Glomerular visceral epithelial cell (primary cell): ENCODE measurements at regions not wholly inside any gene's neighbourhood (a gene's known extent, or its start where the extent isn't known, plus 50 kb on each side); places are given as distances from the start of the nearest gene placed in this dataset.

Experiments used
- DNase-seq: peaks from one replicate; pipeline ENCODE4 v3.0.0-alpha.2; 2016; ENCODE audit errors: extremely low spot score

GRCh38 chr5:6236170-6236793 lies 142.1 kb downstream of the MED10 start:
- DNase-seq, result no peak

GRCh38 chr5:6235726-6236125 lies 142.6 kb downstream of the MED10 start:
- DNase-seq, result no peak

GRCh38 chr5:6228257-6229250 lies 149.8 kb downstream of the MED10 start:
- no peak for DNase-seq

- no peak for DNase-seq
Measured at GRCh38 chr5:6225121-6225607, 153.2 kb downstream of the MED10 start.

GRCh38 chr5:6224406-6224805 lies 153.9 kb downstream of the MED10 start:
- no peak for DNase-seq

GRCh38 chr5:6222899-6223298 lies 155.4 kb downstream of the MED10 start:
- DNase-seq, result no peak

- DNase-seq, result no peak
Measured at GRCh38 chr5:6222121-6222520, 156.2 kb downstream of the MED10 start.

- no peak for DNase-seq
Measured at GRCh38 chr5:6221141-6221626, 157.2 kb downstream of the MED10 start.

- no peak for DNase-seq
Measured at GRCh38 chr5:6220346-6221088, 157.8 kb downstream of the MED10 start.

GRCh38 chr5:6218517-6218916 lies 159.8 kb downstream of the MED10 start:
- DNase-seq, result no peak

- DNase-seq, result no peak
Measured at GRCh38 chr5:6218116-6218515, 160.2 kb downstream of the MED10 start.

- no peak for DNase-seq
Measured at GRCh38 chr5:6216471-6217075, 161.8 kb downstream of the MED10 start.

- no peak for DNase-seq
Measured at GRCh38 chr5:6215891-6216290, 162.5 kb downstream of the MED10 start.

GRCh38 chr5:6212244-6212643 lies 166.1 kb downstream of the MED10 start:
- DNase-seq, result no peak

- DNase-seq, result no peak
Measured at GRCh38 chr5:6206501-6206900, 171.8 kb downstream of the MED10 start.

- no peak for DNase-seq
Measured at GRCh38 chr5:6202968-6203365, 175.4 kb downstream of the MED10 start.

GRCh38 chr5:6202149-6202967 lies 176.0 kb downstream of the MED10 start:
- no peak for DNase-seq

GRCh38 chr5:6201631-6202030 lies 176.7 kb downstream of the MED10 start:
- no peak for DNase-seq

GRCh38 chr5:6198531-6198930 lies 179.8 kb downstream of the MED10 start:
- no peak for DNase-seq

- no peak for DNase-seq
Measured at GRCh38 chr5:6197427-6197826, 180.9 kb downstream of the MED10 start.
